ENCODE measurements at regions not wholly inside any gene's neighbourhood (a gene's known extent, or its start where the extent isn't known, plus 50 kb on each side); places are given as distances from the start of the nearest gene placed in this dataset.

DNA sequence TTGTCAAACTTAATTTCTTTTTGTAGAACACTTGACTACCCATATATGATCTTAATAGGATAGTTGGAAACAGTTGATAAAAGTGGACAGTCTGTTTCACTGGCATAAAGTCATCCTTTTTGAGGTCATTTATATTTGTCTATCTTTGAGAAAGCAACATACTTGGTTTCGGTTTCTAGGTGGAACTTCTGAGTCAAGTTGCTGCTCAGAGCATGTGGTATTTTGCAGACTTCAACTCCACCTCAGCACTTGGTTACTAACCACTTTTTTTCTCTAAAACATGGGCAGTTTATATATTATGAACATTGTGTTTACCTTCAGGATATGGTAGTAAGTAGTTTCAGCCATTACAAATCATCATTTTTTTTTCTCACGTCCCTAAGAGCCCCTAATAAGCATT lies 1749.0 kb upstream of the C9orf72 start:
- TF ChIP-seq, protein P1, sequence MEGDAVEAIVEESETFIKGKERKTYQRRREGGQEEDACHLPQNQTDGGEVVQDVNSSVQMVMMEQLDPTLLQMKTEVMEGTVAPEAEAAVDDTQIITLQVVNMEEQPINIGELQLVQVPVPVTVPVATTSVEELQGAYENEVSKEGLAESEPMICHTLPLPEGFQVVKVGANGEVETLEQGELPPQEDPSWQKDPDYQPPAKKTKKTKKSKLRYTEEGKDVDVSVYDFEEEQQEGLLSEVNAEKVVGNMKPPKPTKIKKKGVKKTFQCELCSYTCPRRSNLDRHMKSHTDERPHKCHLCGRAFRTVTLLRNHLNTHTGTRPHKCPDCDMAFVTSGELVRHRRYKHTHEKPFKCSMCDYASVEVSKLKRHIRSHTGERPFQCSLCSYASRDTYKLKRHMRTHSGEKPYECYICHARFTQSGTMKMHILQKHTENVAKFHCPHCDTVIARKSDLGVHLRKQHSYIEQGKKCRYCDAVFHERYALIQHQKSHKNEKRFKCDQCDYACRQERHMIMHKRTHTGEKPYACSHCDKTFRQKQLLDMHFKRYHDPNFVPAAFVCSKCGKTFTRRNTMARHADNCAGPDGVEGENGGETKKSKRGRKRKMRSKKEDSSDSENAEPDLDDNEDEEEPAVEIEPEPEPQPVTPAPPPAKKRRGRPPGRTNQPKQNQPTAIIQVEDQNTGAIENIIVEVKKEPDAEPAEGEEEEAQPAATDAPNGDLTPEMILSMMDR (conservative IDR thresholded peaks at IDR 0.05) = no peak
- no peak for TF ChIP-seq EZH2 (IDR thresholded peaks at IDR 0.05; ENCODE audit: low read depth)

Measured in PC-9 (cell line).